Ovary (tissue), 7 donors: ENCODE measurements at regions not wholly inside any gene's neighbourhood (a gene's known extent, or its start where the extent isn't known, plus 50 kb on each side); places are given as distances from the start of the nearest gene placed in this dataset.

Source experiments
- DNase-seq, 5 donors: peaks; one replicate each; pipeline ENCODE4 v3.0.0-alpha.2; 2019 to 2020
- H3K27ac ChIP-seq, 2 donors: fragments of 200-600 bp; one replicate each; pipeline versions ENCODE4 v1.5.1 to v1.8.0; 2019 to 2022
- H3K27me3 ChIP-seq: fragments of 200-600 bp; one replicate; pipeline ENCODE4 v1.8.0; 2022
- H3K36me3 ChIP-seq: fragments of 200-600 bp; sonication (generic); one replicate; pipeline ENCODE4 v1.5.1; 2019
- H3K4me1 ChIP-seq: one replicate; pipeline ENCODE4 v1.8.1; 2013; ENCODE audit warnings: mild to moderate bottlenecking, moderate library complexity; ENCODE audit not compliant: insufficient read depth
- H3K4me3 ChIP-seq: fragments of 200-600 bp; sonication (generic); one replicate; pipeline ENCODE4 v1.5.1; 2017
- H3K9me3 ChIP-seq, 2 donors: fragments of 200-600 bp in 1 of 2; sonication (generic) in 1 of 2; one replicate each; pipeline versions ENCODE4 v1.5.1 to v1.8.1; 2013 to 2019; ENCODE audit warnings: mild to moderate bottlenecking in 1 of 2, moderate library complexity in 1 of 2
- EP300 ChIP-seq: sonication (generic); formaldehyde crosslinking; IDR thresholded peaks from one replicate; pipeline ENCODE4 v1.6.1; 2017; ENCODE audit warnings: antibody characterized with exemption
- POLR2A ChIP-seq: fragments of 450-650 bp; IDR thresholded peaks from one replicate; pipeline ENCODE4 v1.6.1; 2017; ENCODE audit warnings: antibody characterized with exemption, mild to moderate bottlenecking, moderate library complexity
- WGBS, 3 donors: extraction: QIAGEN DNeasy Blood & Tissue Kit in 1 of 3; methylation state at CpG; one replicate each; pipeline versions ENCODE4 v1.1.5 to v1.1.7; 2013 to 2017; 5-methylcytosine and 5-hydroxymethylcytosine counted together
- intact Hi-C, 4 donors: fragments of 100-400 bp; cut with DNase I; formaldehyde crosslinking; loops; one replicate each; pipeline versions ENCODE4 v1.11.0 to v1.15.1; 2022 to 2023
- TF ChIP-seq, protein P1 (sequence below), 3 donors: fragments of 450-650 bp in 2 of 3; fragments of 200-600 bp in 1 of 3; IDR thresholded peaks; one replicate each; pipeline versions ENCODE4 v1.5.1 to v1.8.0; 2016 to 2022; ENCODE audit warnings: antibody characterized with exemption in 3 of 3, mild to moderate bottlenecking in 1 of 3
- donor health status: DM: no; HTN: no; CAD: no; lungs with moderate emphysema.
- donor health status: DM: no; HTN: no; CAD: no.
- donor health status: Bipolar disorder and iron deficiency.
- donor health status: DM: no; HTN: no; CAD: no.
- donor health status: DM: yes; HTN: yes; CAD: no.

GRCh38 chr4:155571184-155571944 is 95.3 kb upstream of the GUCY1A1 start:
- intact Hi-C loops, result no loop called here
- TF ChIP-seq POLR2A, result no peak
- TF ChIP-seq EP300, result no peak
- TF ChIP-seq, protein P1, sequence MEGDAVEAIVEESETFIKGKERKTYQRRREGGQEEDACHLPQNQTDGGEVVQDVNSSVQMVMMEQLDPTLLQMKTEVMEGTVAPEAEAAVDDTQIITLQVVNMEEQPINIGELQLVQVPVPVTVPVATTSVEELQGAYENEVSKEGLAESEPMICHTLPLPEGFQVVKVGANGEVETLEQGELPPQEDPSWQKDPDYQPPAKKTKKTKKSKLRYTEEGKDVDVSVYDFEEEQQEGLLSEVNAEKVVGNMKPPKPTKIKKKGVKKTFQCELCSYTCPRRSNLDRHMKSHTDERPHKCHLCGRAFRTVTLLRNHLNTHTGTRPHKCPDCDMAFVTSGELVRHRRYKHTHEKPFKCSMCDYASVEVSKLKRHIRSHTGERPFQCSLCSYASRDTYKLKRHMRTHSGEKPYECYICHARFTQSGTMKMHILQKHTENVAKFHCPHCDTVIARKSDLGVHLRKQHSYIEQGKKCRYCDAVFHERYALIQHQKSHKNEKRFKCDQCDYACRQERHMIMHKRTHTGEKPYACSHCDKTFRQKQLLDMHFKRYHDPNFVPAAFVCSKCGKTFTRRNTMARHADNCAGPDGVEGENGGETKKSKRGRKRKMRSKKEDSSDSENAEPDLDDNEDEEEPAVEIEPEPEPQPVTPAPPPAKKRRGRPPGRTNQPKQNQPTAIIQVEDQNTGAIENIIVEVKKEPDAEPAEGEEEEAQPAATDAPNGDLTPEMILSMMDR (IDR thresholded peaks at IDR 0.05), result no peak

DNA sequence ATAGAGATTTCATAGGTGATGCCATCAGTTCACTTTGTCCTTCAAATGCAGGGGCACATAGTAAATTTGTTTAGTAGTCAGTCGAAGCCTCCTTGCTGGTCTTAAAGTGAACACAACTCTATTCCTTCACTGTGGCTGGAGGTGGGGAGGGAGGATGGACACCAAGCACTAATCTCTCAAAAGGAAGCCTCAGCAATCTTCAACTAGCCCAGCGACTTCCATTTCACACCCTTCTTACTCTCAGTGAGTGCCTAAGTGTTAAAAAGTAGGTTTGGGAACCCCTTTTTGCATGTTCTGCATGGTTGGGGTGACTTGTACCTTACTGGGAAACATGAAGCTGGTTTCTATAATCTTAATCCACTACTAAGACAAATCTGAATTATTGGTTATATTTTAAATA is 96.0 kb upstream of the GUCY1A1 start:
- DNase-seq, result no peak
- H3K4me1 ChIP-seq, result no peaks in the 10 kb centered on the region
- TF ChIP-seq POLR2A (no peak), EP300 (no peak)
- TF ChIP-seq, protein P1 (IDR thresholded peaks at IDR 0.05), result no peak
- H3K27ac ChIP-seq, result no peak overlapping the region
- no peak overlapping the region for H3K4me3 ChIP-seq
- no peaks in the 10 kb centered on the region for H3K27me3 ChIP-seq
- no peaks in the 10 kb centered on the region for H3K36me3 ChIP-seq
- 76 to 86% (median 83%) methylated on average over 2 of the region's 2 CpGs for WGBS, 3 donors
- no peaks in the 10 kb centered on the region for H3K9me3 ChIP-seq
- intact Hi-C loops, result no loop called here

More at GRCh38 chr4:155571184-155571944, 95.3 kb upstream of the GUCY1A1 start:
- Histone ChIP-seq H3K4me3 (no peak overlapping the region), H3K9me3 (no peaks in the 10 kb centered on the region), H3K36me3 (no peaks in the 10 kb centered on the region), H3K4me1 (no peaks in the 10 kb centered on the region), H3K27me3 (no peaks in the 10 kb centered on the region), H3K27ac (no peak overlapping the region)
- no peak for DNase-seq
- 27 to 42% (median 34%) methylated on average over 1 of the region's 1 CpG for WGBS, 3 donors

DNA sequence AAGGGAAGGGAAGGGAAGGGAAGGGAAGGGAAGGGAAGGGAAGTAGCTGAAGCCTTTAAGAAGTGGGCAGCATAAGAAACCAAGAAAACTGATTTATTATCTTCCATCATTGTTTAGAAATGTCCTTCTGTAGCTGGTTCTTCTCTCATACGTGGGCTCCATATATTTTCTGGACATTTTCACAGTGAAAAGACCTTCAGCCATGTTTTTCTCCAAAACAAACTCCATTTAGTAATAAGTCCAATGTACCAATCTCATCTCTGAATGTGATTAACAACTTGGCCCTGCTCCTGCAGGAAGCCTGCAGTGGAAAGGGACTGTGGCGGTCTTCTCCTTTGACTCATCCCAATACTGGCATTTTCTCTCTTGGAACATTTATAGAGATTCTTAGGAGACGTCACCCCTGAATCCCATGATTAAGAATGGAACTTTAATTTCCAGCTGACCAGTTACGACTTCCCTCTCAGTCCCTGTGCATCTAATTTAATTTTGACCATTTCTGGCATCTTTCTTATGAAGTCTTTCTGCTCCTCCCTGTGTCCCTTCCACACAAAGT is 96.6 kb upstream of the GUCY1A1 start:
- H3K27me3 ChIP-seq, result no peaks in the 10 kb centered on the region
- no peaks in the 10 kb centered on the region for H3K4me1 ChIP-seq
- H3K36me3 ChIP-seq, result no peaks in the 10 kb centered on the region
- DNase-seq, result no peak
- intact Hi-C loops, result no loop called here
- TF ChIP-seq, protein P1 (IDR thresholded peaks at IDR 0.05), result no peak
- TF ChIP-seq POLR2A (no peak), EP300 (no peak)
- no peak overlapping the region for H3K27ac ChIP-seq
- H3K4me3 ChIP-seq, result no peak overlapping the region
- H3K9me3 ChIP-seq, result no peaks in the 10 kb centered on the region
- WGBS, 3 donors, result 82 to 89% (median 83%) methylated on average over 4 of the region's 4 CpGs

GRCh38 chr4:155569471-155569870 is 97.2 kb upstream of the GUCY1A1 start:
- Histone ChIP-seq H3K36me3 (no peaks in the 10 kb centered on the region), H3K27me3 (no peaks in the 10 kb centered on the region), H3K4me1 (no peaks in the 10 kb centered on the region), H3K9me3 (no peaks in the 10 kb centered on the region), H3K4me3 (no peak overlapping the region), H3K27ac (no peak overlapping the region)
- TF ChIP-seq POLR2A, result no peak
- TF ChIP-seq, protein P1 (IDR thresholded peaks at IDR 0.05), result no peak
- TF ChIP-seq EP300, result no peak
- no peak for DNase-seq
- 91 to 98% (median 95%) methylated on average over 3 of the region's 3 CpGs for WGBS, 3 donors
- intact Hi-C loops, result no loop called here
